H1 (cell line): ENCODE measurements at regions not wholly inside any gene's neighbourhood (a gene's known extent, or its start where the extent isn't known, plus 50 kb on each side); places are given as distances from the start of the nearest gene placed in this dataset.

Experiments
- BACH1 ChIP-seq: IDR thresholded peaks from 2 replicates; pipeline ENCODE4 v1.6.1; 2012; ENCODE audit warnings: low read length, improper control_type of control experiment
- CREB1 ChIP-seq: IDR thresholded peaks from 2 replicates; pipeline ENCODE4 v1.6.1; 2012; ENCODE audit warnings: inconsistent platforms
- JUND ChIP-seq: IDR thresholded peaks from 2 replicates; pipeline ENCODE4 v1.6.1; 2011; ENCODE audit warnings: mild to moderate bottlenecking, improper control_type of control experiment, low read length
- POLR2A ChIP-seq, 2 experiments: IDR thresholded peaks; 1 replicate in 1 of 2; 2 replicates in 1 of 2; pipeline ENCODE4 v1.6.1; 2011; ENCODE audit warnings: low read depth in 2 of 2, low read length in 2 of 2, mild to moderate bottlenecking in 2 of 2; ENCODE audit errors: control extremely low read depth in 1 of 2
- SP2 ChIP-seq: IDR thresholded peaks from 2 replicates; pipeline ENCODE4 v1.6.1; 2012; ENCODE audit warnings: mild to moderate bottlenecking, low read length, inconsistent platforms
- TAF1 ChIP-seq: IDR thresholded peaks from 2 replicates; pipeline ENCODE4 v1.6.1; 2011; ENCODE audit warnings: mild to moderate bottlenecking, low read depth, low read length
- TCF12 ChIP-seq: IDR thresholded peaks from 2 replicates; pipeline ENCODE4 v1.6.1; 2011; ENCODE audit warnings: low read depth, mild to moderate bottlenecking, low read length
- TF ChIP-seq, protein P1 (sequence below), 3 experiments: IDR thresholded peaks; 1 replicate in 2 of 3; 2 replicates in 1 of 3; pipeline versions ENCODE4 v1.5.1 to v1.6.1; 2011; ENCODE audit warnings: low read length in 3 of 3, mild to moderate bottlenecking in 3 of 3, inconsistent platforms in 2 of 3, low read depth in 1 of 3, moderate library complexity in 1 of 3; ENCODE audit not compliant: insufficient read depth in 1 of 3; ENCODE audit errors: control extremely low read depth in 1 of 3
- TF ChIP-seq, protein P2 (sequence below): fragments of 300-600 bp; sonication (generic); IDR thresholded peaks from 2 replicates; pipeline ENCODE4 v1.7.1; 2012; ENCODE audit warnings: low read length, moderate library complexity, mild to moderate bottlenecking, inconsistent platforms; ENCODE audit not compliant: insufficient replicate concordance

DNA sequence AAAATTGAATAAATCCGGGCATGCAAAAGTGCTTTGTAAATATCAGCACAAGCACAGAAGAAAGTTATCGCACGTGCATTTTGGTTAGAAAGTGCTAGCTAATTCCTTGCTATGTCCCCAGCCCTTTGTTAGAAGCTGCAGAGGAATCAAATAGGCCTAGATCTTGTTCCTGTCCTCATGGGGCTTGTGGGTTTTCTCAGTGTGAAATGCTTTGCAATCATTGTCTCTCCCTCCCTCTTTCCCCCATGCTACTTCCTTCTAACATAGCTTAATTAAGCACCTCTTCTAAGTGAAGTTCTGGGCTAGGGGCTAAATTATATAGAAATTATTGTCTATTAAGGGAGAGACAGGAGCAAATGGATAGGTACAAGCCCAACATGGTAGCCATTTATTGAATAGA, 271.7 kb downstream of the RPLP1 start:
- TF ChIP-seq BACH1 (no peak), JUND (no peak), CREB1 (no peak), TCF12 (no peak), POLR2A (IDR thresholded peaks at IDR 0.05; ENCODE audit: control extremely low read depth in 1 of 2, low read depth in 2 of 2, low read length in 2 of 2) (no peak), SP2 (no peak), TAF1 (no peak)
- TF ChIP-seq, protein P1, sequence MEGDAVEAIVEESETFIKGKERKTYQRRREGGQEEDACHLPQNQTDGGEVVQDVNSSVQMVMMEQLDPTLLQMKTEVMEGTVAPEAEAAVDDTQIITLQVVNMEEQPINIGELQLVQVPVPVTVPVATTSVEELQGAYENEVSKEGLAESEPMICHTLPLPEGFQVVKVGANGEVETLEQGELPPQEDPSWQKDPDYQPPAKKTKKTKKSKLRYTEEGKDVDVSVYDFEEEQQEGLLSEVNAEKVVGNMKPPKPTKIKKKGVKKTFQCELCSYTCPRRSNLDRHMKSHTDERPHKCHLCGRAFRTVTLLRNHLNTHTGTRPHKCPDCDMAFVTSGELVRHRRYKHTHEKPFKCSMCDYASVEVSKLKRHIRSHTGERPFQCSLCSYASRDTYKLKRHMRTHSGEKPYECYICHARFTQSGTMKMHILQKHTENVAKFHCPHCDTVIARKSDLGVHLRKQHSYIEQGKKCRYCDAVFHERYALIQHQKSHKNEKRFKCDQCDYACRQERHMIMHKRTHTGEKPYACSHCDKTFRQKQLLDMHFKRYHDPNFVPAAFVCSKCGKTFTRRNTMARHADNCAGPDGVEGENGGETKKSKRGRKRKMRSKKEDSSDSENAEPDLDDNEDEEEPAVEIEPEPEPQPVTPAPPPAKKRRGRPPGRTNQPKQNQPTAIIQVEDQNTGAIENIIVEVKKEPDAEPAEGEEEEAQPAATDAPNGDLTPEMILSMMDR (IDR thresholded peaks at IDR 0.05; ENCODE audit: control extremely low read depth in 1 of 3, insufficient read depth in 1 of 3, low read depth in 1 of 3, low read length in 3 of 3) = no peak
- TF ChIP-seq, protein P2, sequence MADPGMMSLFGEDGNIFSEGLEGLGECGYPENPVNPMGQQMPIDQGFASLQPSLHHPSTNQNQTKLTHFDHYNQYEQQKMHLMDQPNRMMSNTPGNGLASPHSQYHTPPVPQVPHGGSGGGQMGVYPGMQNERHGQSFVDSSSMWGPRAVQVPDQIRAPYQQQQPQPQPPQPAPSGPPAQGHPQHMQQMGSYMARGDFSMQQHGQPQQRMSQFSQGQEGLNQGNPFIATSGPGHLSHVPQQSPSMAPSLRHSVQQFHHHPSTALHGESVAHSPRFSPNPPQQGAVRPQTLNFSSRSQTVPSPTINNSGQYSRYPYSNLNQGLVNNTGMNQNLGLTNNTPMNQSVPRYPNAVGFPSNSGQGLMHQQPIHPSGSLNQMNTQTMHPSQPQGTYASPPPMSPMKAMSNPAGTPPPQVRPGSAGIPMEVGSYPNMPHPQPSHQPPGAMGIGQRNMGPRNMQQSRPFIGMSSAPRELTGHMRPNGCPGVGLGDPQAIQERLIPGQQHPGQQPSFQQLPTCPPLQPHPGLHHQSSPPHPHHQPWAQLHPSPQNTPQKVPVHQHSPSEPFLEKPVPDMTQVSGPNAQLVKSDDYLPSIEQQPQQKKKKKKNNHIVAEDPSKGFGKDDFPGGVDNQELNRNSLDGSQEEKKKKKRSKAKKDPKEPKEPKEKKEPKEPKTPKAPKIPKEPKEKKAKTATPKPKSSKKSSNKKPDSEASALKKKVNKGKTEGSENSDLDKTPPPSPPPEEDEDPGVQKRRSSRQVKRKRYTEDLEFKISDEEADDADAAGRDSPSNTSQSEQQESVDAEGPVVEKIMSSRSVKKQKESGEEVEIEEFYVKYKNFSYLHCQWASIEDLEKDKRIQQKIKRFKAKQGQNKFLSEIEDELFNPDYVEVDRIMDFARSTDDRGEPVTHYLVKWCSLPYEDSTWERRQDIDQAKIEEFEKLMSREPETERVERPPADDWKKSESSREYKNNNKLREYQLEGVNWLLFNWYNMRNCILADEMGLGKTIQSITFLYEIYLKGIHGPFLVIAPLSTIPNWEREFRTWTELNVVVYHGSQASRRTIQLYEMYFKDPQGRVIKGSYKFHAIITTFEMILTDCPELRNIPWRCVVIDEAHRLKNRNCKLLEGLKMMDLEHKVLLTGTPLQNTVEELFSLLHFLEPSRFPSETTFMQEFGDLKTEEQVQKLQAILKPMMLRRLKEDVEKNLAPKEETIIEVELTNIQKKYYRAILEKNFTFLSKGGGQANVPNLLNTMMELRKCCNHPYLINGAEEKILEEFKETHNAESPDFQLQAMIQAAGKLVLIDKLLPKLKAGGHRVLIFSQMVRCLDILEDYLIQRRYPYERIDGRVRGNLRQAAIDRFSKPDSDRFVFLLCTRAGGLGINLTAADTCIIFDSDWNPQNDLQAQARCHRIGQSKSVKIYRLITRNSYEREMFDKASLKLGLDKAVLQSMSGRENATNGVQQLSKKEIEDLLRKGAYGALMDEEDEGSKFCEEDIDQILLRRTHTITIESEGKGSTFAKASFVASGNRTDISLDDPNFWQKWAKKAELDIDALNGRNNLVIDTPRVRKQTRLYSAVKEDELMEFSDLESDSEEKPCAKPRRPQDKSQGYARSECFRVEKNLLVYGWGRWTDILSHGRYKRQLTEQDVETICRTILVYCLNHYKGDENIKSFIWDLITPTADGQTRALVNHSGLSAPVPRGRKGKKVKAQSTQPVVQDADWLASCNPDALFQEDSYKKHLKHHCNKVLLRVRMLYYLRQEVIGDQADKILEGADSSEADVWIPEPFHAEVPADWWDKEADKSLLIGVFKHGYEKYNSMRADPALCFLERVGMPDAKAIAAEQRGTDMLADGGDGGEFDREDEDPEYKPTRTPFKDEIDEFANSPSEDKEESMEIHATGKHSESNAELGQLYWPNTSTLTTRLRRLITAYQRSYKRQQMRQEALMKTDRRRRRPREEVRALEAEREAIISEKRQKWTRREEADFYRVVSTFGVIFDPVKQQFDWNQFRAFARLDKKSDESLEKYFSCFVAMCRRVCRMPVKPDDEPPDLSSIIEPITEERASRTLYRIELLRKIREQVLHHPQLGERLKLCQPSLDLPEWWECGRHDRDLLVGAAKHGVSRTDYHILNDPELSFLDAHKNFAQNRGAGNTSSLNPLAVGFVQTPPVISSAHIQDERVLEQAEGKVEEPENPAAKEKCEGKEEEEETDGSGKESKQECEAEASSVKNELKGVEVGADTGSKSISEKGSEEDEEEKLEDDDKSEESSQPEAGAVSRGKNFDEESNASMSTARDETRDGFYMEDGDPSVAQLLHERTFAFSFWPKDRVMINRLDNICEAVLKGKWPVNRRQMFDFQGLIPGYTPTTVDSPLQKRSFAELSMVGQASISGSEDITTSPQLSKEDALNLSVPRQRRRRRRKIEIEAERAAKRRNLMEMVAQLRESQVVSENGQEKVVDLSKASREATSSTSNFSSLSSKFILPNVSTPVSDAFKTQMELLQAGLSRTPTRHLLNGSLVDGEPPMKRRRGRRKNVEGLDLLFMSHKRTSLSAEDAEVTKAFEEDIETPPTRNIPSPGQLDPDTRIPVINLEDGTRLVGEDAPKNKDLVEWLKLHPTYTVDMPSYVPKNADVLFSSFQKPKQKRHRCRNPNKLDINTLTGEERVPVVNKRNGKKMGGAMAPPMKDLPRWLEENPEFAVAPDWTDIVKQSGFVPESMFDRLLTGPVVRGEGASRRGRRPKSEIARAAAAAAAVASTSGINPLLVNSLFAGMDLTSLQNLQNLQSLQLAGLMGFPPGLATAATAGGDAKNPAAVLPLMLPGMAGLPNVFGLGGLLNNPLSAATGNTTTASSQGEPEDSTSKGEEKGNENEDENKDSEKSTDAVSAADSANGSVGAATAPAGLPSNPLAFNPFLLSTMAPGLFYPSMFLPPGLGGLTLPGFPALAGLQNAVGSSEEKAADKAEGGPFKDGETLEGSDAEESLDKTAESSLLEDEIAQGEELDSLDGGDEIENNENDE = no peak
